ENCODE measurements at regions not wholly inside any gene's neighbourhood (a gene's known extent, or its start where the extent isn't known, plus 50 kb on each side); places are given as distances from the start of the nearest gene placed in this dataset.

DNA sequence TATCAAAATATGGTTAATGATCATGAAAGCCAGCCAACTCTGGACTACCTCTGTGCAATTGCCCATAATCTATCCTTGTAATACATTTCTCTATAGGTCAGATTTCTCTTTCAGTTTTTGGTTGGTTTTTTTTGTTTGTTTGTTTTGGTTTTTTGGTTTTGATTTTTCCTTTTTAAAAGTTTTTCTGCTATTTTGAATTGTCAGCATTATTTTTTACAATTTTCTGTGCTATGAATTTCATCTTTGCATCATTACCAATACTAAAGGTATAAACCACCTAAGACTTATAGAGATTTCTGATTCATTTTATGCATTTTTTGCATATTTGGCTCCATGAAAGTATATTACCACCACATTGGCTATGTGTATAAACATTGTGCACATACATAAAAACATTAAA, 799.6 kb downstream of the ADGRL2 start:
- Mint-ChIP-seq H3K4me1 (ENCODE audit: low read depth, unreplicated experiment) (no peaks in the 10 kb centered on the region), H3K4me3 (ENCODE audit: low read depth, unreplicated experiment) (no peak overlapping the region), H3K36me3 (ENCODE audit: insufficient read depth, unreplicated experiment) (no peaks in the 10 kb centered on the region), H3K27me3 (ENCODE audit: unreplicated experiment) (no peaks in the 10 kb centered on the region), H3K27ac (ENCODE audit: unreplicated experiment) (no peak overlapping the region), H3K9me3 (ENCODE audit: low read depth, unreplicated experiment) (no peaks in the 10 kb centered on the region)
- DNase-seq = no peak
- CTCF ChIA-PET = no interaction called here
- TF ChIP-seq, protein P1, sequence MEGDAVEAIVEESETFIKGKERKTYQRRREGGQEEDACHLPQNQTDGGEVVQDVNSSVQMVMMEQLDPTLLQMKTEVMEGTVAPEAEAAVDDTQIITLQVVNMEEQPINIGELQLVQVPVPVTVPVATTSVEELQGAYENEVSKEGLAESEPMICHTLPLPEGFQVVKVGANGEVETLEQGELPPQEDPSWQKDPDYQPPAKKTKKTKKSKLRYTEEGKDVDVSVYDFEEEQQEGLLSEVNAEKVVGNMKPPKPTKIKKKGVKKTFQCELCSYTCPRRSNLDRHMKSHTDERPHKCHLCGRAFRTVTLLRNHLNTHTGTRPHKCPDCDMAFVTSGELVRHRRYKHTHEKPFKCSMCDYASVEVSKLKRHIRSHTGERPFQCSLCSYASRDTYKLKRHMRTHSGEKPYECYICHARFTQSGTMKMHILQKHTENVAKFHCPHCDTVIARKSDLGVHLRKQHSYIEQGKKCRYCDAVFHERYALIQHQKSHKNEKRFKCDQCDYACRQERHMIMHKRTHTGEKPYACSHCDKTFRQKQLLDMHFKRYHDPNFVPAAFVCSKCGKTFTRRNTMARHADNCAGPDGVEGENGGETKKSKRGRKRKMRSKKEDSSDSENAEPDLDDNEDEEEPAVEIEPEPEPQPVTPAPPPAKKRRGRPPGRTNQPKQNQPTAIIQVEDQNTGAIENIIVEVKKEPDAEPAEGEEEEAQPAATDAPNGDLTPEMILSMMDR (IDR thresholded peaks at IDR 0.05; ENCODE audit: unreplicated experiment) = no peak
- no TSS peak for BruUV-seq (replicated peaks)
- intact Hi-C loops (cut with micrococcal nuclease; ENCODE audit: unreplicated experiment) = no loop called here

DNA sequence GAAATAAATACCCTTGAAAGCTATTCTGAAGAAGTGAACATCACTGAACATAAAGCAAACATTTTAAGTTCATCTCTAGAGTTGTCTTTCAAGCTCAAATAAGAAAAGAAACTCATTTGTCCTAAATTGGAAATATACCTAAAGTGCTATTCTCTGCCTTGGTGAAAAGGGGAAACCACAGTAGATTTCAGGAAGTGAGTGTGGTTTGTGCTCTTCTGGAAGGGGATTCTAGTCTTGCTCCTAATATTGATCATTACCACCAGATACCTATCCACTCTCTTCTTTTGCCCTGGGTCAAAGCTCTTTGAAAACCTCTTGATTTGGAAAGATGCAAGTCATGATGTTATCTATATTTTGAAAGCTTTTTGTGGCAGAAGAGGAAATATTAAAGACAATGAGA, 798.1 kb downstream of the ADGRL2 start:
- H3K27me3 Mint-ChIP-seq (ENCODE audit: unreplicated experiment) = no peaks in the 10 kb centered on the region
- no peak for DNase-seq
- no peak overlapping the region for H3K4me3 Mint-ChIP-seq (ENCODE audit: low read depth, unreplicated experiment)
- H3K27ac Mint-ChIP-seq (ENCODE audit: unreplicated experiment) = no peak overlapping the region
- no TSS peak for BruUV-seq (replicated peaks)
- TF ChIP-seq, protein P1 (IDR thresholded peaks at IDR 0.05; ENCODE audit: unreplicated experiment) = no peak
- no peaks in the 10 kb centered on the region for H3K36me3 Mint-ChIP-seq (ENCODE audit: insufficient read depth, unreplicated experiment)
- H3K9me3 Mint-ChIP-seq (ENCODE audit: low read depth, unreplicated experiment) = no peaks in the 10 kb centered on the region
- CTCF ChIA-PET = no interaction called here
- intact Hi-C loops (cut with micrococcal nuclease; ENCODE audit: unreplicated experiment) = no loop called here
- no peaks in the 10 kb centered on the region for H3K4me1 Mint-ChIP-seq (ENCODE audit: low read depth, unreplicated experiment)

- H3K9me3 Mint-ChIP-seq (ENCODE audit: low read depth, unreplicated experiment) = no peaks in the 10 kb centered on the region
- BruUV-seq (replicated peaks) = no TSS peak
- no peaks in the 10 kb centered on the region for H3K27me3 Mint-ChIP-seq (ENCODE audit: unreplicated experiment)
- H3K36me3 Mint-ChIP-seq (ENCODE audit: insufficient read depth, unreplicated experiment) = no peaks in the 10 kb centered on the region
- H3K4me1 Mint-ChIP-seq (ENCODE audit: low read depth, unreplicated experiment) = no peaks in the 10 kb centered on the region
- intact Hi-C loops (cut with micrococcal nuclease; ENCODE audit: unreplicated experiment) = no loop called here
- DNase-seq = no peak
- TF ChIP-seq, protein P1 (IDR thresholded peaks at IDR 0.05; ENCODE audit: unreplicated experiment) = no peak
- CTCF ChIA-PET = no interaction called here
- no peak overlapping the region for H3K27ac Mint-ChIP-seq (ENCODE audit: unreplicated experiment)
- H3K4me3 Mint-ChIP-seq (ENCODE audit: low read depth, unreplicated experiment) = no peak overlapping the region
These were observed 797.6 kb downstream of the ADGRL2 start for GRCh38 chr1:82598337-82598736.

GRCh38 chr1:82597649-82598048, 796.9 kb downstream of the ADGRL2 start:
- CTCF ChIA-PET = no interaction called here
- no peaks in the 10 kb centered on the region for H3K4me1 Mint-ChIP-seq (ENCODE audit: low read depth, unreplicated experiment)
- no peaks in the 10 kb centered on the region for H3K27me3 Mint-ChIP-seq (ENCODE audit: unreplicated experiment)
- TF ChIP-seq, protein P1 (IDR thresholded peaks at IDR 0.05; ENCODE audit: unreplicated experiment) = no peak
- no peaks in the 10 kb centered on the region for H3K36me3 Mint-ChIP-seq (ENCODE audit: insufficient read depth, unreplicated experiment)
- no peak overlapping the region for H3K4me3 Mint-ChIP-seq (ENCODE audit: low read depth, unreplicated experiment)
- no peak for DNase-seq
- H3K9me3 Mint-ChIP-seq (ENCODE audit: low read depth, unreplicated experiment) = no peaks in the 10 kb centered on the region
- H3K27ac Mint-ChIP-seq (ENCODE audit: unreplicated experiment) = no peak overlapping the region
- intact Hi-C loops (cut with micrococcal nuclease; ENCODE audit: unreplicated experiment) = no loop called here
- BruUV-seq (replicated peaks) = no TSS peak

- no peak for DNase-seq
- Mint-ChIP-seq H3K4me1 (ENCODE audit: low read depth, unreplicated experiment) (no peaks in the 10 kb centered on the region), H3K9me3 (ENCODE audit: low read depth, unreplicated experiment) (no peaks in the 10 kb centered on the region), H3K27me3 (ENCODE audit: unreplicated experiment) (no peaks in the 10 kb centered on the region), H3K27ac (ENCODE audit: unreplicated experiment) (no peak overlapping the region), H3K4me3 (ENCODE audit: low read depth, unreplicated experiment) (no peak overlapping the region), H3K36me3 (ENCODE audit: insufficient read depth, unreplicated experiment) (no peaks in the 10 kb centered on the region)
- TF ChIP-seq, protein P1 (IDR thresholded peaks at IDR 0.05; ENCODE audit: unreplicated experiment) = no peak
- intact Hi-C loops (cut with micrococcal nuclease; ENCODE audit: unreplicated experiment) = no loop called here
- CTCF ChIA-PET = no interaction called here
- BruUV-seq (replicated peaks) = no TSS peak
These were observed 796.4 kb downstream of the ADGRL2 start for GRCh38 chr1:82597141-82597540.
